ENCODE measurements at regions not wholly inside any gene's neighbourhood (a gene's known extent, or its start where the extent isn't known, plus 50 kb on each side); places are given as distances from the start of the nearest gene placed in this dataset.

DNA sequence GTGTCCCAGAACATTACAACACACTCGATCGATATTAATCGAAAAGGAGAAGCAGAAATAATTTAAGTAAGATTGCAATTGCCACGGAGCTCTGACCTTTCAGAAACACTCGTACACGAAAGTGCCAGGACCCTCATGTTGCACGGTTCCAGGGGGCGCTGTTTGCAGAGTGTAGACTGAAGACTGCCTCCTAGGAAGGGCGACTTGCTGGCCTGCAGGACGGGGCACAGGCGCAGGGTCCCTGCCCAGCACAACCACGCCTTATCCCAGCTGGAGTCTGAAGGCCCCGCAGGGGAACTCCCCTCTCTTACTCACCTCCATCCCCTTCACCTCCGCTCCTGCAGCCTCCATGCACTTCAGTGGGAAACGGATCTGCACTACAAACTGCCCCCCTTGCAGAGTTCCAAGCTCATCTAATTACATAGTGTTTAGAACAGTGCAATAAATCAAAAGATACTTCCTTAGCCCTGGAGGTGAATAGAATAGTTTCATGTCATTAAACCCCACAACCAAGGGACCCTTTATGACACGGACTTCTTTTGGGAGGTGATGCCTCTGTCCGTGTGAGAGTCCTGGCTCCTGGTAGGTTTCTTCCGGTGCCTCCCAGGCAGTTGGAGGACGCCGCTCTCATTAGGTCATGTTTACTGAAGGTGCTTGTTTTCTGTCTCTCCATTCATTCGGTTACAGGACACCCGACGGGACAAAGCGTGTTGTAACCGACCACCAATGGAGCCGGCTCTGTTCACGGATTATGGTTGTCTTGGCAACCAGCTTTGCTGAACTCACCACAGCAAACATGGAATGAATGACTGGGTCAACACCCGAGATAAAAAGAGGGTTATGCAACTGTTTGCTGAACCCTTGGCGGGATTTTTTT is 262.2 kb downstream of the BAMBI start:
- TF ChIP-seq, protein P1, sequence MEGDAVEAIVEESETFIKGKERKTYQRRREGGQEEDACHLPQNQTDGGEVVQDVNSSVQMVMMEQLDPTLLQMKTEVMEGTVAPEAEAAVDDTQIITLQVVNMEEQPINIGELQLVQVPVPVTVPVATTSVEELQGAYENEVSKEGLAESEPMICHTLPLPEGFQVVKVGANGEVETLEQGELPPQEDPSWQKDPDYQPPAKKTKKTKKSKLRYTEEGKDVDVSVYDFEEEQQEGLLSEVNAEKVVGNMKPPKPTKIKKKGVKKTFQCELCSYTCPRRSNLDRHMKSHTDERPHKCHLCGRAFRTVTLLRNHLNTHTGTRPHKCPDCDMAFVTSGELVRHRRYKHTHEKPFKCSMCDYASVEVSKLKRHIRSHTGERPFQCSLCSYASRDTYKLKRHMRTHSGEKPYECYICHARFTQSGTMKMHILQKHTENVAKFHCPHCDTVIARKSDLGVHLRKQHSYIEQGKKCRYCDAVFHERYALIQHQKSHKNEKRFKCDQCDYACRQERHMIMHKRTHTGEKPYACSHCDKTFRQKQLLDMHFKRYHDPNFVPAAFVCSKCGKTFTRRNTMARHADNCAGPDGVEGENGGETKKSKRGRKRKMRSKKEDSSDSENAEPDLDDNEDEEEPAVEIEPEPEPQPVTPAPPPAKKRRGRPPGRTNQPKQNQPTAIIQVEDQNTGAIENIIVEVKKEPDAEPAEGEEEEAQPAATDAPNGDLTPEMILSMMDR (IDR thresholded peaks at IDR 0.05) = no peak
- TF ChIP-seq POLR2A (IDR thresholded peaks at IDR 0.05) (no peak), EP300 (IDR thresholded peaks at IDR 0.05) (peak in 1 of 2 donors; percentile 73)

All from tibial nerve (tissue), 4 donors.